Neural cell (in vitro differentiated cells): ENCODE measurements at regions not wholly inside any gene's neighbourhood (a gene's known extent, or its start where the extent isn't known, plus 50 kb on each side); places are given as distances from the start of the nearest gene placed in this dataset.
"Not testable (repeated sequence)": the region's sequence is repeated elsewhere in the genome, so short reads cannot be mapped to it uniquely, and the experiment has no call there.

Experiments
- H2AFZ ChIP-seq: fragments of 200-600, 300-800 bp; sonication (generic), shearing (Covaris generic); 2 replicates; pipeline ENCODE4 v1.6.0; 2014; ENCODE audit warnings: low read depth, mild to moderate bottlenecking, antibody characterized with exemption, low read length, moderate library complexity
- H3F3A ChIP-seq: fragments of 200-600 bp; shearing (Covaris generic); 2 replicates; pipeline ENCODE4 v1.6.1; 2016; ENCODE audit warnings: mild to moderate bottlenecking, moderate library complexity, mixed read lengths, antibody characterized with exemption, low read length; ENCODE audit not compliant: insufficient read depth, poor library complexity, severe bottlenecking
- H3K27ac ChIP-seq: fragments of 200-600, 300-800 bp; sonication (generic), shearing (Covaris generic); 2 replicates; pipeline ENCODE4 v1.5.1; 2014; ENCODE audit warnings: mild to moderate bottlenecking, low read length, moderate library complexity
- H3K27me3 ChIP-seq: fragments of 300-800, 200-600 bp; sonication (generic), shearing (Covaris generic); 2 replicates; pipeline ENCODE4 v1.6.0; 2014; ENCODE audit warnings: mild to moderate bottlenecking, low read depth, low read length, moderate library complexity; ENCODE audit not compliant: insufficient read depth
- H3K36me3 ChIP-seq: fragments of 300-800, 200-600 bp; sonication (generic), shearing (Covaris generic); 2 replicates; pipeline ENCODE4 v1.5.1; 2014; ENCODE audit warnings: mild to moderate bottlenecking, antibody characterized with exemption, low read length, moderate library complexity; ENCODE audit not compliant: insufficient read depth
- H3K4me2 ChIP-seq: fragments of 300-800, 200-600 bp; sonication (generic), shearing (Covaris generic); 2 replicates; pipeline ENCODE4 v1.6.0; 2014; ENCODE audit warnings: mild to moderate bottlenecking, low read length
- H3K4me3 ChIP-seq: fragments of 300-800, 200-600 bp; sonication (generic), shearing (Covaris generic); 2 replicates; pipeline ENCODE4 v1.5.1; 2014; ENCODE audit warnings: mild to moderate bottlenecking, low read length, moderate library complexity
- H3K79me2 ChIP-seq: fragments of 200-600 bp; shearing (Covaris generic); replicated peaks from 2 replicates; pipeline ENCODE4 v1.6.0; 2014; ENCODE audit warnings: mild to moderate bottlenecking, low read length, moderate library complexity; ENCODE audit not compliant: insufficient read depth
- H3K9ac ChIP-seq: fragments of 300-800, 200-600 bp; sonication (generic), shearing (Covaris generic); 2 replicates; pipeline ENCODE4 v1.6.1; 2016; ENCODE audit warnings: mild to moderate bottlenecking, low read length, mixed read lengths
- H3K9me2 ChIP-seq: fragments of 200-600 bp; shearing (Covaris generic); 2 replicates; pipeline ENCODE4 v1.6.1; 2016; ENCODE audit warnings: mild to moderate bottlenecking, low read length, mixed read lengths; ENCODE audit not compliant: insufficient read depth
- H3K9me3 ChIP-seq: fragments of 200-600, 300-800 bp; sonication (generic), shearing (Covaris generic); 2 replicates; pipeline ENCODE4 v1.6.1; 2016; ENCODE audit warnings: mild to moderate bottlenecking, mixed run types, low read length, moderate library complexity, mixed read lengths
- H4K20me1 ChIP-seq: fragments of 200-600 bp; shearing (Covaris generic); 2 replicates; pipeline ENCODE4 v1.6.1; 2016; ENCODE audit warnings: mild to moderate bottlenecking, mixed run types; ENCODE audit not compliant: insufficient read depth
- EP300 ChIP-seq: fragments of 450-650 bp; conservative IDR thresholded peaks from 2 replicates; pipeline ENCODE4 v1.6.1; 2014; ENCODE audit warnings: antibody characterized with exemption, mild to moderate bottlenecking, moderate library complexity; ENCODE audit not compliant: poor library complexity, severe bottlenecking
- EZH2 ChIP-seq: fragments of 200-600, 300-800 bp; shearing (Covaris generic), sonication (generic); IDR thresholded peaks from 2 replicates; pipeline ENCODE4 v1.6.1; 2014; ENCODE audit warnings: antibody characterized with exemption, low read length, borderline replicate concordance, mild to moderate bottlenecking; ENCODE audit not compliant: insufficient read depth, poor library complexity, severe bottlenecking
- MXI1 ChIP-seq: fragments of 450-650 bp; conservative IDR thresholded peaks from 2 replicates; pipeline ENCODE4 v1.6.1; 2014; ENCODE audit warnings: antibody characterized with exemption, mild to moderate bottlenecking; ENCODE audit not compliant: poor library complexity, severe bottlenecking
- POLR2AphosphoS5 ChIP-seq: IDR thresholded peaks from 2 replicates; pipeline ENCODE4 v1.6.1; 2012
- RAD21 ChIP-seq: fragments of 450-650 bp; conservative IDR thresholded peaks from 2 replicates; pipeline ENCODE4 v1.6.1; 2014; ENCODE audit warnings: antibody characterized with exemption, mild to moderate bottlenecking, moderate library complexity
- TAF1 ChIP-seq: IDR thresholded peaks from 2 replicates; pipeline ENCODE4 v1.6.1; 2012; ENCODE audit warnings: low read depth
- TF ChIP-seq, protein P1 (sequence below): fragments of 450-650 bp; IDR thresholded peaks from 2 replicates; pipeline ENCODE4 v1.5.1; 2014; ENCODE audit warnings: antibody characterized with exemption, mild to moderate bottlenecking, moderate library complexity; ENCODE audit not compliant: poor library complexity, severe bottlenecking
- TF ChIP-seq, protein P2 (sequence below): IDR thresholded peaks from 2 replicates; pipeline ENCODE4 v1.6.1; 2012; ENCODE audit warnings: borderline replicate concordance

DNA sequence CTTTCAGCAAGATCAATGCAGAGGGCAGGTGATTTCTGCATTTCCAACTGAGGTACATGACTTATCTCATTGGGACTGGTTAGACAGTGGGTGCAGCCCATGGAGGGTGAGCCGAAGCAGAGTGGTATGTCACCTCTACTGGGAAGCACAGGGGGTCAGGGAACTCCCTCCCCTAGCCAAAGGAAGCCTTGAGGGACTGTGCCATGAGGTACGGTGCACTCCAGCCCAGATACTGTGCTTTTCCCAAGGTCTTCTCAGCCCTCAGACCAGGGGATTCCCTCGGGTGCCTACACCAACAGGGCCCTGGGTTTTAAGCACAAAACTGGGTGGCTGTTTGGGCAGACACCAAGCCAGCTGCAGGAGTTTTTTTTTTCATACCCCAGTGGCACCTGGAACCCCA is 329.5 kb upstream of the TMEFF2 start:
- H3K27ac ChIP-seq, H3K4me3 ChIP-seq, H3K9me2 ChIP-seq, H3K79me2 ChIP-seq, H4K20me1 ChIP-seq, H3K4me2 ChIP-seq, H3F3A ChIP-seq, H2AFZ ChIP-seq, H3K36me3 ChIP-seq, H3K27me3 ChIP-seq, H3K9ac ChIP-seq, H3K9me3 ChIP-seq: not testable (repeated sequence)

DNA sequence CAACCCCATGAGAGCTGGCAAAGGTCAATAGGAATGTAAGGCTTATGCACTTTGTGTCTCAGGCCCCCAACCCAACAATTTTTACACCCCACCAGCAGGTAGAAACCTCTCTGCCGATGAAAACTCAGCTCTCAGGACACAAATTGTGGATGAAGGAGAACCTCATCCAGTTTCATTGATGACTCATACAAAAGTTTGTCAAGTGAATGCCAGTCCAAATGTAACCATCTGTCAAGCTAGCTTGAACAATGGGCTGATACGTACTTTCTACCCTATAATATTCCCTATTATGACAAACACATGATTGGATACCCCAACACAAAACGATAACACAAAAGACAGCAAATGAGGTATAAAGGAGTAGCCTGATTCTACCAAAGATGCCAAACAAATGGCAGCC is 321.2 kb upstream of the TMEFF2 start:
- H2AFZ ChIP-seq: no peak overlapping the region
- no peak overlapping the region for H3K9ac ChIP-seq
- H3K9me2 ChIP-seq: no peaks in the 10 kb centered on the region

DNA sequence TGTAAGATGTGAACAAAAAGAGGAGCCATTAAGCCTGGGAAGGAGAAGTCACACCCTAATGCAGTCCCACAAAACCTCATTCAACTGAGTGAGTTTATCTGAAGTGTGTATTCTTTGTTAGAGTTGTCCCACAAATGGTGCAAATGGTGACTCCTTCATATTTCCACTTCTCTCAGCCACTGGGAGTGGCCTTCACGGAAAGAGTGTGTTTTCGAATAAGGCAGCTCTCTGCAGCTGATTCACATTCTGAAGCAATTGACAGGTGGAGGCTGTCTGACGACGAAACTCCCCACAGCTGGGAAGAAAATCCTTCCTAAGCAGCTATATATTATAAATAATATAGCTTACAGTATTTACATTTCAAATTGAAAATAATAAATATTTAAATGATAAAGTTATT is 318.8 kb upstream of the TMEFF2 start:
- Histone ChIP-seq H4K20me1 (no peaks in the 10 kb centered on the region), H3K79me2 (no peaks in the 10 kb centered on the region), H3K9me3 (no peaks in the 10 kb centered on the region), H3K27ac (no peak overlapping the region), H3F3A (no peaks in the 10 kb centered on the region), H3K9me2 (no peaks in the 10 kb centered on the region), H3K4me2 (no peak overlapping the region), H3K4me3 (no peak overlapping the region), H3K36me3 (no peaks in the 10 kb centered on the region), H2AFZ (no peak overlapping the region), H3K27me3 (no peaks in the 10 kb centered on the region), H3K9ac (no peak overlapping the region)
- TF ChIP-seq, protein P1, sequence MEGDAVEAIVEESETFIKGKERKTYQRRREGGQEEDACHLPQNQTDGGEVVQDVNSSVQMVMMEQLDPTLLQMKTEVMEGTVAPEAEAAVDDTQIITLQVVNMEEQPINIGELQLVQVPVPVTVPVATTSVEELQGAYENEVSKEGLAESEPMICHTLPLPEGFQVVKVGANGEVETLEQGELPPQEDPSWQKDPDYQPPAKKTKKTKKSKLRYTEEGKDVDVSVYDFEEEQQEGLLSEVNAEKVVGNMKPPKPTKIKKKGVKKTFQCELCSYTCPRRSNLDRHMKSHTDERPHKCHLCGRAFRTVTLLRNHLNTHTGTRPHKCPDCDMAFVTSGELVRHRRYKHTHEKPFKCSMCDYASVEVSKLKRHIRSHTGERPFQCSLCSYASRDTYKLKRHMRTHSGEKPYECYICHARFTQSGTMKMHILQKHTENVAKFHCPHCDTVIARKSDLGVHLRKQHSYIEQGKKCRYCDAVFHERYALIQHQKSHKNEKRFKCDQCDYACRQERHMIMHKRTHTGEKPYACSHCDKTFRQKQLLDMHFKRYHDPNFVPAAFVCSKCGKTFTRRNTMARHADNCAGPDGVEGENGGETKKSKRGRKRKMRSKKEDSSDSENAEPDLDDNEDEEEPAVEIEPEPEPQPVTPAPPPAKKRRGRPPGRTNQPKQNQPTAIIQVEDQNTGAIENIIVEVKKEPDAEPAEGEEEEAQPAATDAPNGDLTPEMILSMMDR: no peak
- TF ChIP-seq MXI1 (no peak), TAF1 (no peak), POLR2AphosphoS5 (no peak), EZH2 (no peak), RAD21 (no peak), EP300 (no peak)

More for the DNA sequence above, 321.2 kb upstream of the TMEFF2 start:
- Histone ChIP-seq H3K27ac (no peak overlapping the region), H3K27me3 (no peaks in the 10 kb centered on the region), H3F3A (no peaks in the 10 kb centered on the region), H4K20me1 (no peaks in the 10 kb centered on the region), H3K36me3 (no peaks in the 10 kb centered on the region), H3K4me3 (no peak overlapping the region), H3K4me2 (no peak overlapping the region), H3K9me3 (no peaks in the 10 kb centered on the region), H3K79me2 (no peaks in the 10 kb centered on the region)
- TF ChIP-seq, protein P1: no peak
- TF ChIP-seq MXI1 (no peak), POLR2AphosphoS5 (no peak), RAD21 (no peak), TAF1 (no peak), EP300 (no peak)
- TF ChIP-seq, protein P2, sequence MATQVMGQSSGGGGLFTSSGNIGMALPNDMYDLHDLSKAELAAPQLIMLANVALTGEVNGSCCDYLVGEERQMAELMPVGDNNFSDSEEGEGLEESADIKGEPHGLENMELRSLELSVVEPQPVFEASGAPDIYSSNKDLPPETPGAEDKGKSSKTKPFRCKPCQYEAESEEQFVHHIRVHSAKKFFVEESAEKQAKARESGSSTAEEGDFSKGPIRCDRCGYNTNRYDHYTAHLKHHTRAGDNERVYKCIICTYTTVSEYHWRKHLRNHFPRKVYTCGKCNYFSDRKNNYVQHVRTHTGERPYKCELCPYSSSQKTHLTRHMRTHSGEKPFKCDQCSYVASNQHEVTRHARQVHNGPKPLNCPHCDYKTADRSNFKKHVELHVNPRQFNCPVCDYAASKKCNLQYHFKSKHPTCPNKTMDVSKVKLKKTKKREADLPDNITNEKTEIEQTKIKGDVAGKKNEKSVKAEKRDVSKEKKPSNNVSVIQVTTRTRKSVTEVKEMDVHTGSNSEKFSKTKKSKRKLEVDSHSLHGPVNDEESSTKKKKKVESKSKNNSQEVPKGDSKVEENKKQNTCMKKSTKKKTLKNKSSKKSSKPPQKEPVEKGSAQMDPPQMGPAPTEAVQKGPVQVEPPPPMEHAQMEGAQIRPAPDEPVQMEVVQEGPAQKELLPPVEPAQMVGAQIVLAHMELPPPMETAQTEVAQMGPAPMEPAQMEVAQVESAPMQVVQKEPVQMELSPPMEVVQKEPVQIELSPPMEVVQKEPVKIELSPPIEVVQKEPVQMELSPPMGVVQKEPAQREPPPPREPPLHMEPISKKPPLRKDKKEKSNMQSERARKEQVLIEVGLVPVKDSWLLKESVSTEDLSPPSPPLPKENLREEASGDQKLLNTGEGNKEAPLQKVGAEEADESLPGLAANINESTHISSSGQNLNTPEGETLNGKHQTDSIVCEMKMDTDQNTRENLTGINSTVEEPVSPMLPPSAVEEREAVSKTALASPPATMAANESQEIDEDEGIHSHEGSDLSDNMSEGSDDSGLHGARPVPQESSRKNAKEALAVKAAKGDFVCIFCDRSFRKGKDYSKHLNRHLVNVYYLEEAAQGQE: no peak
